ENCODE measurements at regions not wholly inside any gene's neighbourhood (a gene's known extent, or its start where the extent isn't known, plus 50 kb on each side); places are given as distances from the start of the nearest gene placed in this dataset.

GRCh38 chr4:184310881-184311709 is 93.4 kb upstream of the ENPP6 start:
- DNase-seq (ENCODE audit: low read depth in 2 of 3, low spot score in 2 of 3), result no peak

GRCh38 chr4:184310171-184310567 is 92.5 kb upstream of the ENPP6 start:
- DNase-seq (ENCODE audit: low read depth in 2 of 3, low spot score in 2 of 3), result no peak

GRCh38 chr4:184309241-184310170 is 91.8 kb upstream of the ENPP6 start:
- DNase-seq (ENCODE audit: low read depth in 2 of 3, low spot score in 2 of 3), result no peak

GRCh38 chr4:184306949-184307348 is 89.3 kb upstream of the ENPP6 start:
- DNase-seq (ENCODE audit: low read depth in 2 of 3, low spot score in 2 of 3), result no peak

GRCh38 chr4:184306470-184306869 is 88.8 kb upstream of the ENPP6 start:
- no peak for DNase-seq (ENCODE audit: low read depth in 2 of 3, low spot score in 2 of 3)

- no peak for DNase-seq (ENCODE audit: low read depth in 2 of 3, low spot score in 2 of 3)
Observed at GRCh38 chr4:184300816-184301215, 83.1 kb upstream of the ENPP6 start.

GRCh38 chr4:184298254-184298653 is 80.6 kb upstream of the ENPP6 start:
- no peak for DNase-seq (ENCODE audit: low read depth in 2 of 3, low spot score in 2 of 3)

GRCh38 chr4:184295206-184295605 is 77.5 kb upstream of the ENPP6 start:
- no peak for DNase-seq (ENCODE audit: low read depth in 2 of 3, low spot score in 2 of 3)

- DNase-seq (ENCODE audit: low read depth in 2 of 3, low spot score in 2 of 3), result no peak
Observed at GRCh38 chr4:184294606-184295133, 77.0 kb upstream of the ENPP6 start.

GRCh38 chr4:184293552-184293951 is 75.9 kb upstream of the ENPP6 start:
- DNase-seq (ENCODE audit: low read depth in 2 of 3, low spot score in 2 of 3), result no peak

GRCh38 chr4:184292877-184293276 is 75.2 kb upstream of the ENPP6 start:
- no peak for DNase-seq (ENCODE audit: low read depth in 2 of 3, low spot score in 2 of 3)

- DNase-seq (ENCODE audit: low read depth in 2 of 3, low spot score in 2 of 3), result no peak
Observed at GRCh38 chr4:184292465-184292867, 74.8 kb upstream of the ENPP6 start.

GRCh38 chr4:184289179-184289535 is 71.5 kb upstream of the ENPP6 start:
- DNase-seq (ENCODE audit: low read depth in 2 of 3, low spot score in 2 of 3), result no peak

- no peak for DNase-seq (ENCODE audit: low read depth in 2 of 3, low spot score in 2 of 3)
Observed at GRCh38 chr4:184288451-184289178, 70.9 kb upstream of the ENPP6 start.

- no peak for DNase-seq (ENCODE audit: low read depth in 2 of 3, low spot score in 2 of 3)
Observed at GRCh38 chr4:184287697-184288255, 70.1 kb upstream of the ENPP6 start.

- DNase-seq (ENCODE audit: low read depth in 2 of 3, low spot score in 2 of 3), result no peak
Observed at GRCh38 chr4:184286358-184286757, 68.7 kb upstream of the ENPP6 start.

GRCh38 chr4:184284742-184285141 is 67.1 kb upstream of the ENPP6 start:
- DNase-seq (ENCODE audit: low read depth in 2 of 3, low spot score in 2 of 3), result no peak

GRCh38 chr4:184284336-184284690 is 66.6 kb upstream of the ENPP6 start:
- no peak for DNase-seq (ENCODE audit: low read depth in 2 of 3, low spot score in 2 of 3)

- DNase-seq (ENCODE audit: low read depth in 2 of 3, low spot score in 2 of 3), result no peak
Observed at GRCh38 chr4:184283659-184284335, 66.1 kb upstream of the ENPP6 start.

- no peak for DNase-seq (ENCODE audit: low read depth in 2 of 3, low spot score in 2 of 3)
Observed at GRCh38 chr4:184282895-184283654, 65.4 kb upstream of the ENPP6 start.

Measured in activated CD8-positive, alpha-beta memory T cell treated with anti-CD3 and anti-CD28 coated beads for 48 hours (primary cell).